Sigmoid colon (tissue), 3 donors: ENCODE measurements at regions not wholly inside any gene's neighbourhood (a gene's known extent, or its start where the extent isn't known, plus 50 kb on each side); places are given as distances from the start of the nearest gene placed in this dataset.

Source experiments
- POLR2A ChIP-seq, 2 donors: fragments of 450-650 bp; IDR thresholded peaks; one replicate each; pipeline ENCODE4 v1.6.1; 2016; ENCODE audit warnings: antibody characterized with exemption in 2 of 2, mild to moderate bottlenecking in 2 of 2, moderate library complexity in 2 of 2
- TF ChIP-seq, protein P1 (sequence below), 4 experiments: fragments of 450-650 bp in 3 of 4; fragments of 200-600 bp in 1 of 4; IDR thresholded peaks; one replicate each; pipeline ENCODE4 v1.5.1; 2016 to 2019; ENCODE audit warnings: antibody characterized with exemption in 4 of 4, mild to moderate bottlenecking in 3 of 4, moderate library complexity in 2 of 4

DNA sequence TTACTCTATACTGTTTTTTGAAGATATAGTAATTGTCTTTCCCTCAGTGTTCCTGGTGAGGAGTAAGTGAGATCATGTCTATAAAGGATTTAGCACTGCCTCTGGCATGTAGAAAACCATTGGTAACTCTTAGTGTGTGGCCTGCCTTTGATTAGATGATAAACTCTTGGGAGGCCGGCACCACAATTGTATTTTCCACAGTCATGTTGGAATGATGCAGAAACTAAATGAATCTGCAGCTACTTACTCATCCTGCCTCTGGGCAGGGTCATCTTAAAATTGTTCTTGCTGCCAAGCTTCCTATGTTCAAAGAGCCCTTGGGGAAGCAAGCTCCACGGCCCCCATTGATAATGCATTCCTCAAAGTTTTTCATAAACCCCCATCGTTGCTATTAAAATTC, 204.6 kb downstream of the ANKRD7 start:
- TF ChIP-seq, protein P1, sequence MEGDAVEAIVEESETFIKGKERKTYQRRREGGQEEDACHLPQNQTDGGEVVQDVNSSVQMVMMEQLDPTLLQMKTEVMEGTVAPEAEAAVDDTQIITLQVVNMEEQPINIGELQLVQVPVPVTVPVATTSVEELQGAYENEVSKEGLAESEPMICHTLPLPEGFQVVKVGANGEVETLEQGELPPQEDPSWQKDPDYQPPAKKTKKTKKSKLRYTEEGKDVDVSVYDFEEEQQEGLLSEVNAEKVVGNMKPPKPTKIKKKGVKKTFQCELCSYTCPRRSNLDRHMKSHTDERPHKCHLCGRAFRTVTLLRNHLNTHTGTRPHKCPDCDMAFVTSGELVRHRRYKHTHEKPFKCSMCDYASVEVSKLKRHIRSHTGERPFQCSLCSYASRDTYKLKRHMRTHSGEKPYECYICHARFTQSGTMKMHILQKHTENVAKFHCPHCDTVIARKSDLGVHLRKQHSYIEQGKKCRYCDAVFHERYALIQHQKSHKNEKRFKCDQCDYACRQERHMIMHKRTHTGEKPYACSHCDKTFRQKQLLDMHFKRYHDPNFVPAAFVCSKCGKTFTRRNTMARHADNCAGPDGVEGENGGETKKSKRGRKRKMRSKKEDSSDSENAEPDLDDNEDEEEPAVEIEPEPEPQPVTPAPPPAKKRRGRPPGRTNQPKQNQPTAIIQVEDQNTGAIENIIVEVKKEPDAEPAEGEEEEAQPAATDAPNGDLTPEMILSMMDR (IDR thresholded peaks at IDR 0.05) = no peak
- no peak for TF ChIP-seq POLR2A (IDR thresholded peaks at IDR 0.05)
